Fibroblast of villous mesenchyme (primary cell): ENCODE measurements at regions not wholly inside any gene's neighbourhood (a gene's known extent, or its start where the extent isn't known, plus 50 kb on each side); places are given as distances from the start of the nearest gene placed in this dataset.

Experiments
- DNase-seq: peaks from one replicate; pipeline ENCODE4 v3.0.0-alpha.2; 2010; ENCODE audit warnings: low read depth
- H3K4me3 ChIP-seq: 2 replicates; pipeline ENCODE4 v1.5.1; 2011; ENCODE audit warnings: low read depth, mild to moderate bottlenecking, low read length
- TF ChIP-seq, protein P1 (sequence below): IDR thresholded peaks from 2 replicates; pipeline ENCODE4 v1.5.1; 2012; ENCODE audit warnings: low read depth, mild to moderate bottlenecking, low read length; ENCODE audit not compliant: insufficient read depth

- DNase-seq = no peak
- H3K4me3 ChIP-seq = no peak overlapping the region
- TF ChIP-seq, protein P1, sequence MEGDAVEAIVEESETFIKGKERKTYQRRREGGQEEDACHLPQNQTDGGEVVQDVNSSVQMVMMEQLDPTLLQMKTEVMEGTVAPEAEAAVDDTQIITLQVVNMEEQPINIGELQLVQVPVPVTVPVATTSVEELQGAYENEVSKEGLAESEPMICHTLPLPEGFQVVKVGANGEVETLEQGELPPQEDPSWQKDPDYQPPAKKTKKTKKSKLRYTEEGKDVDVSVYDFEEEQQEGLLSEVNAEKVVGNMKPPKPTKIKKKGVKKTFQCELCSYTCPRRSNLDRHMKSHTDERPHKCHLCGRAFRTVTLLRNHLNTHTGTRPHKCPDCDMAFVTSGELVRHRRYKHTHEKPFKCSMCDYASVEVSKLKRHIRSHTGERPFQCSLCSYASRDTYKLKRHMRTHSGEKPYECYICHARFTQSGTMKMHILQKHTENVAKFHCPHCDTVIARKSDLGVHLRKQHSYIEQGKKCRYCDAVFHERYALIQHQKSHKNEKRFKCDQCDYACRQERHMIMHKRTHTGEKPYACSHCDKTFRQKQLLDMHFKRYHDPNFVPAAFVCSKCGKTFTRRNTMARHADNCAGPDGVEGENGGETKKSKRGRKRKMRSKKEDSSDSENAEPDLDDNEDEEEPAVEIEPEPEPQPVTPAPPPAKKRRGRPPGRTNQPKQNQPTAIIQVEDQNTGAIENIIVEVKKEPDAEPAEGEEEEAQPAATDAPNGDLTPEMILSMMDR = no peak
These were observed 188.3 kb downstream of the GADD45G start for GRCh38 chr9:89793124-89793495.

GRCh38 chr9:89793551-89793950 is 188.7 kb downstream of the GADD45G start:
- no peak overlapping the region for H3K4me3 ChIP-seq
- DNase-seq = no peak
- TF ChIP-seq, protein P1 = no peak

DNA sequence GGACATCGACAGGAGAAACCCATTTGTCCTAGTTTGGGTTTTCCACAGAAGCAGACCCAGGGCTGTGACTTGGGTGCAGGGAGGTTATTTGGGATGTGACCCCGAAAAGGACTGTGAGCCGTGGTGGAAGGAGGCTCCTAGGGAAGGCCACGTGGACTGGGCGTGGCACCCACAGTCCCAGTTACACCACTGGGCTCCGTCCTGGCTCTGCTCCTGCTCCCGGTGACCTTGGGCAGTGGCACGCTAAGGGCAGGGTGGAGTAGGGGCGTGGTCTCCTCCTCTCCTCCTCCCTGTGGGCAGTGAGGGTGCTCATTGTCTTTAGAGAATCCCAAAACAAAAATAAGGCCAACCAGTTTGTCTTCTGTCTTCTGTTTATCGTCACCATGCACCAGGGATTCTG is 190.1 kb downstream of the GADD45G start:
- TF ChIP-seq, protein P1 = no peak
- no peak overlapping the region for H3K4me3 ChIP-seq
- no peak for DNase-seq

- TF ChIP-seq, protein P1 = no peak
- DNase-seq = no peak
- H3K4me3 ChIP-seq = no peak overlapping the region
These were observed 190.9 kb downstream of the GADD45G start for GRCh38 chr9:89795538-89796195.

DNA sequence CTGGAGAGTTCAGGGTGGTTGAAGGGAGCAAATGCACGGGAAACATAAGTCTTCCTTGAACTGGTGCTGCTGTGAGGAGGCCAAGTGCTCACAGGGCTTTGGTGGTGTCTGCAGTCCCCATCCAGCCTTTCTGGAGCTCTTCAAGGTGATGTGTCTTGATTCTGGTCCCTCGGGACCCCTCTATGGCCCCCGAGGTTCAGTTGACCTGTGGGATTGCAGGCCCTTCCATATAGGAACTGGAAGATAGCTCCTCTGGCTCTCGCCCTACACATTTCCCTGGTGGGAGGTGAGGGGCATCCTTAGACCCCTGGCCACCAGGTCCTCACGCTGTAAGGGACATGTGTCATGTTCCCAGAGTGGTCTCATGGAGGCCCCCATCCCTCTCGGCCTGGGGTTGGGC is 191.8 kb downstream of the GADD45G start:
- TF ChIP-seq, protein P1 = no peak
- no peak for DNase-seq
- no peak overlapping the region for H3K4me3 ChIP-seq

GRCh38 chr9:89797255-89797654 is 192.4 kb downstream of the GADD45G start:
- no peak overlapping the region for H3K4me3 ChIP-seq
- TF ChIP-seq, protein P1 = no peak
- DNase-seq = no peak

DNA sequence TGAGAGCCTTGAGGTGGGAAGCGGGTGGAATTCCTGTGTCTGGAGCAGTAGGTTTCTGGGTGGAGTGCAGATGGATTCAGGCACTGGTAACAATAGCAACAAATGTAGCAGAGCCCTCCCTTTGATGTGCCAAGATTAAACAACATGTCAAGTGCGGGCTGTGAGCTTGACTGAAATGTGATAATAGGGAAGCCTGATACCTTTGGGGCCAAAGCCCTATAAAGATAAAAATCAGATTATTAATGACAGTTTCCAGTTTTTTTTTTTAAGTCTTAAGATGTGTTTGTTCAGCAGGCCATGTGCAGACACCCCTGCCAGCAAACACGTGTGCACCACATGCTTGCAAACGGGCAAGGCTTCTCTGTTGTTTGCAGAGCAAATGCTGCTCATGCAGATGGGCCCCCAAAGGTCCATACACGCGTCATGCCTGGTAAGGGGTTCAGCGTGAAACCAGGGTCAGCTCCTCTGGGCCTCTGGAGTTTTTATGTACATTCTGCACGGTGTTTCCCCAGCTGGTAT is 193.2 kb downstream of the GADD45G start:
- TF ChIP-seq, protein P1 = no peak
- DNase-seq = peak; percentile 12
- H3K4me3 ChIP-seq = no peak overlapping the region
